SK-N-SH (cell line): ENCODE measurements at regions not wholly inside any gene's neighbourhood (a gene's known extent, or its start where the extent isn't known, plus 50 kb on each side); places are given as distances from the start of the nearest gene placed in this dataset.

ENCODE experiments used
- CTCF ChIA-PET: fragments of 300-600, 350-600 bp; formaldehyde crosslinking; extraction: SDS; loops from one replicate; lab custom pipeline; 2021; lab: Yijun Ruan, JAX
- POLR2A ChIA-PET: fragments of 350-600 bp; sonication (Branson Sonifier 250); formaldehyde crosslinking; extraction: SDS; loops from one replicate; lab custom pipeline; 2020; ENCODE audit warnings: antibody characterized with exemption, inconsistent platforms; lab: Yijun Ruan, JAX
- DNase-seq: peaks from one replicate; pipeline ENCODE4 v3.0.0; 2012
- H2AFZ ChIP-seq: fragments of 200-600 bp; sonication (generic); 2 replicates; pipeline ENCODE4 v1.8.1; 2016; ENCODE audit warnings: antibody characterized with exemption, mild to moderate bottlenecking, low read depth
- H3F3A ChIP-seq: fragments of 200-600 bp; sonication (generic); replicated peaks from 2 replicates; pipeline ENCODE3; 2016; ENCODE audit warnings: antibody characterized with exemption, mild to moderate bottlenecking; ENCODE audit not compliant: insufficient read depth
- H3K27ac ChIP-seq, 2 experiments: fragments of 200-500 bp in 1 of 2; fragments of 200-600 bp in 1 of 2; sonication (Bioruptor generic) in 1 of 2; sonication (generic), shearing (Covaris generic) in 1 of 2; 2 replicates each; pipeline versions ENCODE4 v1.5.1 to v1.6.1; 2014 to 2016; ENCODE audit warnings: low read depth in 2 of 2, inconsistent platforms in 1 of 2, low read length in 1 of 2, mild to moderate bottlenecking in 1 of 2, mixed read lengths in 1 of 2
- H3K27me3 ChIP-seq: fragments of 200-600 bp; sonication (generic), shearing (Covaris generic); 2 replicates; pipeline ENCODE4 v1.6.1; 2016; ENCODE audit warnings: mixed run types; ENCODE audit not compliant: insufficient read depth
- H3K36me3 ChIP-seq, 2 experiments: fragments of 200-500 bp in 1 of 2; fragments of 200-600 bp in 1 of 2; sonication (Bioruptor generic) in 1 of 2; sonication (generic) in 1 of 2; replicated peaks in 1 of 2; 2 replicates each; pipeline versions ENCODE3 to v1.5.1; 2014 to 2016; ENCODE audit warnings: low read length in 1 of 2, mild to moderate bottlenecking in 1 of 2; ENCODE audit not compliant: insufficient read depth in 2 of 2, control insufficient read depth in 1 of 2
- H3K4me1 ChIP-seq, 2 experiments: fragments of 200-500 bp in 1 of 2; fragments of 200-600 bp in 1 of 2; sonication (Bioruptor generic) in 1 of 2; sonication (generic), shearing (Covaris generic) in 1 of 2; 2 replicates each; pipeline versions ENCODE4 v1.5.1 to v1.6.1; 2014 to 2016; ENCODE audit warnings: low read depth in 1 of 2, low read length in 1 of 2, mixed run types in 1 of 2; ENCODE audit not compliant: insufficient read depth in 2 of 2, control insufficient read depth in 1 of 2
- H3K4me2 ChIP-seq: fragments of 200-600 bp; sonication (generic), shearing (Covaris generic); 2 replicates; pipeline ENCODE4 v1.6.1; 2017; ENCODE audit warnings: mixed run types
- H3K4me3 ChIP-seq, 2 experiments: fragments of 200-500 bp in 1 of 2; fragments of 200-600 bp in 1 of 2; sonication (Bioruptor generic) in 1 of 2; sonication (generic), shearing (Covaris generic) in 1 of 2; 2 replicates each; pipeline versions ENCODE4 v1.5.1 to v1.8.1; 2014 to 2016; ENCODE audit warnings: low read depth in 2 of 2, inconsistent platforms in 1 of 2, low read length in 1 of 2, mild to moderate bottlenecking in 1 of 2, mixed read lengths in 1 of 2, moderate library complexity in 1 of 2
- H3K79me2 ChIP-seq: fragments of 200-600 bp; sonication (generic); 2 replicates; pipeline ENCODE4 v1.8.1; 2017; ENCODE audit warnings: mild to moderate bottlenecking; ENCODE audit not compliant: insufficient read depth
- H3K9ac ChIP-seq: fragments of 200-600 bp; sonication (generic); 2 replicates; pipeline ENCODE4 v1.6.1; 2017; ENCODE audit warnings: mixed run types
- H3K9me2 ChIP-seq: fragments of 200-600 bp; sonication (generic); 2 replicates; pipeline ENCODE4 v1.6.1; 2017; ENCODE audit warnings: mixed run types
- H3K9me3 ChIP-seq: fragments of 200-600 bp; sonication (generic); 2 replicates; pipeline ENCODE4 v1.6.1; 2017; ENCODE audit warnings: mixed run types, mild to moderate bottlenecking, moderate library complexity
- H4K20me1 ChIP-seq: fragments of 200-600 bp; sonication (generic); 2 replicates; pipeline ENCODE4 v1.6.1; 2017; ENCODE audit warnings: mild to moderate bottlenecking, mixed run types; ENCODE audit not compliant: insufficient read depth
- CTCF ChIP-seq: fragments of 200-600 bp; sonication (generic); IDR thresholded peaks from 2 replicates; pipeline ENCODE4 v1.6.1; 2017; ENCODE audit warnings: antibody characterized with exemption, mild to moderate bottlenecking, moderate library complexity
- EP300 ChIP-seq, 2 experiments: IDR thresholded peaks; 2 replicates each; pipeline versions ENCODE4 v1.4.0 to v1.6.1; 2012; ENCODE audit warnings: borderline replicate concordance in 1 of 2, low read depth in 1 of 2, low read length in 1 of 2
- FOXJ3 ChIP-seq: sonication (generic); formaldehyde crosslinking; IDR thresholded peaks from 2 replicates; pipeline ENCODE4 v1.5.1; 2020; ENCODE audit warnings: mild to moderate bottlenecking, missing genetic modification reagents
- FOXM1 ChIP-seq: IDR thresholded peaks from 2 replicates; pipeline ENCODE4 v1.4.0; 2012; ENCODE audit warnings: low read depth, mild to moderate bottlenecking
- GABPA ChIP-seq: IDR thresholded peaks from 2 replicates; pipeline ENCODE4 v1.4.0; 2012; ENCODE audit warnings: low read depth, mild to moderate bottlenecking
- IRF3 ChIP-seq: fragments of 150-350 bp; IDR thresholded peaks from 2 replicates; pipeline ENCODE4 v1.6.1; 2016; ENCODE audit warnings: mild to moderate bottlenecking, low read depth, low read length
- JUND ChIP-seq: IDR thresholded peaks from 2 replicates; pipeline ENCODE4 v1.4.0; 2012
- MAX ChIP-seq: IDR thresholded peaks from 2 replicates; pipeline ENCODE4 v1.4.0; 2012; ENCODE audit warnings: low read depth
- MEF2A ChIP-seq: IDR thresholded peaks from 2 replicates; pipeline ENCODE4 v1.4.0; 2012; ENCODE audit warnings: low read depth, borderline replicate concordance
- NFIC ChIP-seq: IDR thresholded peaks from 2 replicates; pipeline ENCODE4 v1.4.0; 2012; ENCODE audit warnings: borderline replicate concordance
- POLR2AphosphoS5 ChIP-seq: IDR thresholded peaks from 2 replicates; pipeline ENCODE4 v1.6.1; 2012; ENCODE audit warnings: low read depth, low read length
- RFX5 ChIP-seq: IDR thresholded peaks from 2 replicates; pipeline ENCODE4 v1.6.1; 2012; ENCODE audit warnings: mild to moderate bottlenecking, improper control_type of control experiment, low read length
- RXRA ChIP-seq: IDR thresholded peaks from 2 replicates; pipeline ENCODE4 v1.4.0; 2012; ENCODE audit warnings: low read depth, mild to moderate bottlenecking, borderline replicate concordance
- SMC3 ChIP-seq: IDR thresholded peaks from 2 replicates; pipeline ENCODE4 v1.6.1; 2012; ENCODE audit warnings: low read depth, low read length, improper control_type of control experiment
- TCF12 ChIP-seq: IDR thresholded peaks from 2 replicates; pipeline ENCODE4 v1.4.0; 2012
- TEAD4 ChIP-seq: IDR thresholded peaks from 2 replicates; pipeline ENCODE4 v1.4.0; 2012; ENCODE audit warnings: mild to moderate bottlenecking, borderline replicate concordance; ENCODE audit not compliant: insufficient read depth
- USF1 ChIP-seq: IDR thresholded peaks from 2 replicates; pipeline ENCODE4 v1.4.0; 2012; ENCODE audit warnings: low read depth, borderline replicate concordance
- YY1 ChIP-seq: IDR thresholded peaks from 2 replicates; pipeline ENCODE4 v1.4.0; 2012; ENCODE audit warnings: low read depth, mild to moderate bottlenecking
- ZBTB33 ChIP-seq: IDR thresholded peaks from 2 replicates; pipeline ENCODE4 v1.4.0; 2012; ENCODE audit warnings: low read depth, borderline replicate concordance
- WGBS: methylation state at CpG from one replicate; pipeline ENCODE4 v1.1.6; 2017; ENCODE audit warnings: low lambda C conversion rate; 5-methylcytosine and 5-hydroxymethylcytosine counted together

GRCh38 chr4:72714482-72715279 lies 145.7 kb upstream of the ADAMTS3 start:
- Histone ChIP-seq H3K4me3 (no peak overlapping the region), H3K36me3 (no peaks in the 10 kb centered on the region), H3K9me3 (no peaks in the 10 kb centered on the region), H3K4me2 (no peak overlapping the region), H2AFZ (no peak overlapping the region), H4K20me1 (no peaks in the 10 kb centered on the region), H3K9ac (no peak overlapping the region), H3K4me1 (no peaks in the 10 kb centered on the region), H3K79me2 (no peaks in the 10 kb centered on the region), H3K27ac (no peak overlapping the region), H3F3A (no peaks in the 10 kb centered on the region), H3K27me3 (no peaks in the 10 kb centered on the region; the same call in 1 of the 2 replicates), H3K9me2 (no peaks in the 10 kb centered on the region)
- POLR2A ChIA-PET, result no interaction called here
- no peak for DNase-seq
- 30% methylated on average over 6 of the region's 6 CpGs for WGBS
- TF ChIP-seq RXRA, result no peak
- TF ChIP-seq YY1, result no peak
- TF ChIP-seq JUND, result no peak
- no peak for TF ChIP-seq TCF12
- no peak for TF ChIP-seq IRF3
- TF ChIP-seq ZBTB33, result no peak
- no peak for TF ChIP-seq FOXM1
- TF ChIP-seq USF1, result no peak
- no peak for TF ChIP-seq EP300 (IDR thresholded peaks at IDR 0.05; ENCODE audit: borderline replicate concordance in 1 of 2, low read depth in 1 of 2, low read length in 1 of 2)
- TF ChIP-seq MAX, result no peak
- TF ChIP-seq NFIC, result no peak
- no peak for TF ChIP-seq CTCF
- TF ChIP-seq RFX5, result no peak
- no peak for TF ChIP-seq GABPA
- TF ChIP-seq FOXJ3 (CRISPR knock-in tag), result no peak
- no peak for TF ChIP-seq MEF2A
- no peak for TF ChIP-seq SMC3
- no peak for TF ChIP-seq POLR2AphosphoS5
- TF ChIP-seq TEAD4, result no peak
- CTCF ChIA-PET, result no interaction called here
